Panc1 (cell line): ENCODE measurements at regions not wholly inside any gene's neighbourhood (a gene's known extent, or its start where the extent isn't known, plus 50 kb on each side); places are given as distances from the start of the nearest gene placed in this dataset.

Source experiments
- ATAC-seq: fragments of 200-7000 bp; cut with Tn5 transposase; 2 replicates; pipeline ENCODE4 v1.9.1; 2020; ENCODE audit warnings: mild to moderate bottlenecking, moderate library complexity
- BruUV-seq: library from RNA; stranded (reverse); fragments of 400-500 nt; replicated peaks from 2 replicates; lab custom pipeline; 2021; lab: Mats Ljungman, UMichigan
- CTCF ChIA-PET: fragments of 300-600 bp; sonication (Branson Sonifier 250); formaldehyde crosslinking; loops from one replicate; lab custom pipeline; 2022; ENCODE audit warnings: antibody characterized with exemption; lab: Charles Lee
- POLR2A ChIA-PET: fragments of 300-600 bp; sonication (Branson Sonifier 250); formaldehyde crosslinking; loops from one replicate; lab custom pipeline; 2022; ENCODE audit warnings: antibody characterized with exemption; lab: Charles Lee
- DNase-seq: peaks from one replicate; pipeline ENCODE4 v3.0.0-alpha.2; 2010; ENCODE audit warnings: low read depth, low spot score
- H3K27ac ChIP-seq: 2 replicates; pipeline ENCODE4 v1.5.1; 2011; ENCODE audit warnings: mild to moderate bottlenecking, low read length, inconsistent platforms
- H3K27me3 ChIP-seq: fragments of 200-500 bp; sonication (Bioruptor generic); 2 replicates; pipeline ENCODE4 v1.6.0; 2014; ENCODE audit warnings: low read length, inconsistent platforms; ENCODE audit not compliant: control insufficient read depth, insufficient read depth
- H3K36me3 ChIP-seq: fragments of 200-500 bp; sonication (Bioruptor generic); 2 replicates; pipeline ENCODE4 v1.5.1; 2014; ENCODE audit warnings: inconsistent platforms, mild to moderate bottlenecking, low read length, moderate library complexity; ENCODE audit not compliant: control insufficient read depth, insufficient read depth
- H3K4me1 ChIP-seq: 2 replicates; pipeline ENCODE4 v1.5.1; 2011; ENCODE audit warnings: inconsistent platforms, mild to moderate bottlenecking, low read length, moderate library complexity; ENCODE audit not compliant: control insufficient read depth, insufficient read depth
- H3K4me3 ChIP-seq, 2 experiments: 2 replicates each; pipeline ENCODE4 v1.5.1; 2011 to 2012; ENCODE audit warnings: low read depth in 2 of 2, low read length in 2 of 2, mild to moderate bottlenecking in 2 of 2, inconsistent platforms in 1 of 2, moderate library complexity in 1 of 2
- H3K9me3 ChIP-seq: fragments of 200-500 bp; sonication (Bioruptor generic); 2 replicates; pipeline ENCODE4 v1.5.1; 2014; ENCODE audit warnings: low read depth, mild to moderate bottlenecking, inconsistent platforms, low read length, moderate library complexity; ENCODE audit not compliant: control insufficient read depth, insufficient read depth
- CTCF ChIP-seq: fragments of 450-650 bp; IDR thresholded peaks from 2 replicates; pipeline ENCODE4 v1.5.1; 2017; ENCODE audit warnings: mild to moderate bottlenecking
- POLR2AphosphoS5 ChIP-seq: IDR thresholded peaks from 2 replicates; pipeline ENCODE4 v1.6.1; 2012; ENCODE audit warnings: mild to moderate bottlenecking, low read depth, low read length, moderate library complexity
- REST ChIP-seq, 2 experiments: IDR thresholded peaks; 2 replicates each; pipeline ENCODE4 v1.6.1; 2011 to 2012; ENCODE audit warnings: low read depth in 2 of 2, control low read depth in 1 of 2, low read length in 1 of 2, mild to moderate bottlenecking in 1 of 2, moderate library complexity in 1 of 2; ENCODE audit not compliant: insufficient read depth in 1 of 2
- SIN3A ChIP-seq: IDR thresholded peaks from 2 replicates; pipeline ENCODE4 v1.6.1; 2012; ENCODE audit warnings: low read depth, mild to moderate bottlenecking, low read length, moderate library complexity, borderline replicate concordance; ENCODE audit not compliant: insufficient read depth
- TCF7L2 ChIP-seq: IDR thresholded peaks from 2 replicates; pipeline ENCODE4 v1.6.1; 2011; ENCODE audit warnings: mild to moderate bottlenecking, low read depth, low read length, inconsistent platforms
- in situ Hi-C: cut with HindIII; loops from 2 replicates; pipeline ENCODE4 v1.10.0; 2016; ENCODE audit warnings: low sequenced_read_pairs, low pct_unique_long_range_greater_than_20kb
- intact Hi-C: fragments of 100-400 bp; cut with micrococcal nuclease; formaldehyde crosslinking; loops from one replicate; pipeline ENCODE4 v1.10.0; 2022; ENCODE audit not compliant: unreplicated experiment

- TF ChIP-seq POLR2AphosphoS5 (no peak), SIN3A (no peak), TCF7L2 (no peak), CTCF (no peak), REST (IDR thresholded peaks at IDR 0.05; ENCODE audit: insufficient read depth in 1 of 2, low read depth in 2 of 2, low read length in 1 of 2) (no peak)
- H3K36me3 ChIP-seq: no peaks in the 10 kb centered on the region
- H3K4me1 ChIP-seq: no peaks in the 10 kb centered on the region
- no TSS peak for BruUV-seq
- DNase-seq (no peak), ATAC-seq (no peak)
- H3K27ac ChIP-seq: no peak overlapping the region
- H3K9me3 ChIP-seq: no peaks in the 10 kb centered on the region
- intact Hi-C loops: no loop called here
- CTCF ChIA-PET: no interaction called here
- H3K4me3 ChIP-seq: no peak overlapping the region
- POLR2A ChIA-PET: no interaction called here
- no peaks in the 10 kb centered on the region for H3K27me3 ChIP-seq
- in situ Hi-C loops: no loop called here
Measured at GRCh38 chr11:128058580-128059208, 528.7 kb downstream of the ETS1 start.

- ChIA-PET POLR2A (no interaction called here), CTCF (no interaction called here)
- no peak for DNase-seq
- in situ Hi-C loops: no loop called here
- BruUV-seq: no TSS peak
- intact Hi-C loops: no loop called here
- H3K27ac ChIP-seq: no peak overlapping the region
- no peaks in the 10 kb centered on the region for H3K36me3 ChIP-seq
- ATAC-seq: no peak
- TF ChIP-seq REST (IDR thresholded peaks at IDR 0.05; ENCODE audit: insufficient read depth in 1 of 2, low read depth in 2 of 2, low read length in 1 of 2) (no peak), SIN3A (no peak)
- no peaks in the 10 kb centered on the region for H3K27me3 ChIP-seq
- no peak overlapping the region for H3K4me3 ChIP-seq
- no peaks in the 10 kb centered on the region for H3K4me1 ChIP-seq
- no peaks in the 10 kb centered on the region for H3K9me3 ChIP-seq
Measured at GRCh38 chr11:128057786-128058395, 529.5 kb downstream of the ETS1 start.
